SKM-1 (cell line): ENCODE measurements at regions not wholly inside any gene's neighbourhood (a gene's known extent, or its start where the extent isn't known, plus 50 kb on each side); places are given as distances from the start of the nearest gene placed in this dataset.

Source experiments
- DNase-seq: peaks from one replicate; lab custom pipeline; 2025; ENCODE audit not compliant: unreplicated experiment; lab: John Stamatoyannopoulos, UW

DNA sequence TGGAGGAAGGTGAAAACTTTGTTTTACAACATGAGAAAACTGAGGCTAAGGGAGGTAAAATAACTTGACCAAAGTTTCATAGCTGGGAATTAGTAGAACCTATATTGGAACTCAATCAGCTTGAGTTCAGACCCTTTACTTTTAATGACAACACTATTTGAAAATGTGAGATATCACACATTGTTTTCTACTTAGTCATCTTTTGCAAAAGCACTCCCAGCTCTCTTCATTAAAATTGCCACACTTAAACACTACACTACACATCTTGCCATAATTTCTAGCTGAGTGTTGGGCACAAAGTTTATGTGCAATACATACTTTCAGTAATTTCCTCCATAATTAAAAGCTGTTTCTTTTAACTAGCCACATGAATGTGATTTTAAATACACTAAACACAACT is 230.4 kb upstream of the DCBLD2 start:
- no peak for DNase-seq

DNA sequence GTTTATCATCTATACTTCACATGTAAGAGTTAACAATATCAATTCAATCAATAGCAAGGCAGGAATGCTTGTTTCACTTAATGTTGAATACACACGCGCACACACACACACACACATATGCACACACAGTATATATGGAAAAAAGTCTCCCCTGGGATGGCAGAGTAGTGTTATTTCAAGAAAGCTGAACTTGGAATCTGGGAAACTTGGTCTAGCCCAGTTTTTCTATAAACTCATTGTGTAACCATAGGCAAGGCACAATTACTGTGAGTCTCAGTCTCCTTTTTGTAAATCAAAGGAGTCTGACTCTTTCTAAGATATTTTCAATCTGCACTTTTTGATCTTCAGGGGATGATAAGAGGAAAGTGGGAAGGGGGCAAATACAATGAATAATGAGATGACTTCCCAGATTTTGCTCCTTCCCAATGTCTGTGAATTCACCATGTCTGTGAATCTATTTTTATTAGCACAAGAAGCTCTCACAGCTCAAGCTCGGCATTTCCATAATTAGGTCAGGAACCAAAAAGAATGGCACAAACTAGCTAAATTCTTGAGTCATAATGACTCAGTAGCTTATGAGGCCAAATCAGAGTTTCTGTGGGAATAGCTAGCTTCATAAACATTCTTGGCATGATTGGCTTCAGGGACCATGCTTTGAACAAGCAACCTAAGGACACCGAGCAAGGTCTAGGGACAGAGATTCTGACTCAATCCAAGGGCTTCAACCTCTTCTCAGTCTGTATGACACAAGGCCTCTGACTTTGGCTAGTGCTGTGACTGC is 227.4 kb upstream of the DCBLD2 start:
- DNase-seq = no peak

GRCh38 chr3:99128235-99128634 is 226.7 kb upstream of the DCBLD2 start:
- no peak for DNase-seq

DNA sequence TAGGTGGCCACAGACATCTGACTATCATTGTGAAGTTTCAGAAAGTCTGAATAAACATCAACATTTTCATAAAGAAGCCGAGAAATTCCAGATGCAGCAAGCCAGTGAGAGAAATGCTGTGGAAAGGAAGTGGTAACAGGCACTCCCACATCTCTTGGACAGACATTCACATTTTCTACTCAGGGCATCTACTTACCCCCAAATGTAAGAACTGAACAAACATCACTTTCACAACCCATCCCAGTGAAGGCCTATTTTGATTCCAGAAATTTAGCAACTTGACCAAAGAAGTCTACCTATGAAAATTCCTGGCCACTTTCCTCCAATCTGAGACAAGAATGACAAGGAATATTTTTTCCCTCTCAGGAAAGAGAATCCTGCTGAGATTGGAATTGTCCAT is 224.8 kb upstream of the DCBLD2 start:
- DNase-seq = no peak

GRCh38 chr3:99119385-99119784 is 217.9 kb upstream of the DCBLD2 start:
- no peak for DNase-seq

- no peak for DNase-seq
Observed at GRCh38 chr3:99118381-99118780, 216.9 kb upstream of the DCBLD2 start.

- DNase-seq = no peak
Observed at GRCh38 chr3:99114565-99115291, 213.2 kb upstream of the DCBLD2 start.

DNA sequence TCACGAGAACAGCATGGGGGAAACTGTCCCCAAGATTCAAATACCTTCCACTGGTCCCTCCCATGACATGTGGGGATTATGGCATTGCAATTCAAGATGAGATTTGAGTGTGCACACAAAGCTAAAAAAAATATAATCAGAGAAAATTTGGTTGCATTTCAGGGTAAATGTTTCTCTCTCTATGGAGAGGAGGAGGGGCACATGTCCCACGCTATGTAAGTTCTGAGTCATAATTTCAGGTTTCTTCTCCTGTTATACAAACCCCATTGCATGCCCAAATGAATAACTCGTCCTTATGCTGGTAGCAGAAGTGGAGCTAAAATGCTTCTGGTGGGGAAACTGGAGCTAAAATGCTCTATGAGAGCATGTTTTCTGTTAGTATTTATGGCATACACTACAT is 209.7 kb upstream of the DCBLD2 start:
- no peak for DNase-seq

DNA sequence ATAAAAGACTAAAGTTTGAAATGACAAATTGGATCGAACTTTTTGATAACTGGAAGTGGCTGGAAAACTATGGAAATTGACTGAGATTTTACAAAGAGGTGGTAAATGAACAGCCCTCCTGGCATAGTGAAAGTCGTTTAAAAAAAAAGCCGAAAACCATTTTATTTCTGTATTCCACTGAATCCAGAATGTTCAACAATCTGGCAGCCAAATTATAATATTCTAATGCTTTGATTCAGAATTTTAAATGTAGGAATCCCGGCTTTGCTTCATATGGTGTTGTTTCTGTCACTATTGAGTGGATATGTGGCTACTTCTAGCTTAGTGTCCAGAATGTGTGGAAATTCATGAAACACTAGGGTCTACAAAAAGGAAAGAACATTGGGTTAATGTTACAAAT is 208.9 kb upstream of the DCBLD2 start:
- DNase-seq = no peak

DNA sequence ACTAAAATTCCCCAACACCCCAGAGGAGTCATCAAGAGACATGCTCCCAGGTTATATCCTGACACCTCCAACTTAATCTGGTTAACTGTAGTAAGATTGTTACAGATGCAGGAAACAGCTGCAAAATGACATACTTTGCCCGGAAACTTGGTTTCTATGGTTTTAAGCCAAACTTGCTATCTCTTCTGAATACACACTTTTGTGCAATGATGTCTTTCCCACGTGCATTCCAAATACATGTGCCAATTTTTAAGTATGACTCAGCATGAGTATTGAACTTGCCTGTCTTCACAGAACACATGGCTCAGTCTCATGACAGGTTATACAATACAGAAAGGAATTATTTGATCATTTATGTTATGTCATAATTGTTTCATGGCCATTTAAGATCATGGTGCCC is 207.0 kb upstream of the DCBLD2 start:
- DNase-seq = no peak

DNA sequence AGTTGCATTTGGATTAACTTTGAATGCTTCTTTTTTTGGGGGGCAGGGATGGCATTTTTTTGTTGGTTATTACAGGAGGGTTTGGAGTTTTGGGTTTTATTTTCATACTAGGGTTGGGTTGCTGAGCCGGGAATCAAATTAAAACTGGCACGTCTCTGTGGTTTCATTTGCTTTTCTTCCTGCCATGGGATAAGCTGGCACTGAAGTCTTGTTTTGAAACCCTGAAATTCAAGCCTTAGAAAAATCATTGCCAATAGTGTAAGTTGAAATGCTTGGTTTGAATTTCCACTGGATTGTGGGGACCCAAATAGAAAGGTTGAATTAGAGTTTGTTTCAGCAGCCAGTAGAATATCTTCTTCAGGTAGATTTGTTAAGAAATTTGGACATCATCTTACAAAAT is 193.1 kb upstream of the DCBLD2 start:
- DNase-seq = no peak

DNA sequence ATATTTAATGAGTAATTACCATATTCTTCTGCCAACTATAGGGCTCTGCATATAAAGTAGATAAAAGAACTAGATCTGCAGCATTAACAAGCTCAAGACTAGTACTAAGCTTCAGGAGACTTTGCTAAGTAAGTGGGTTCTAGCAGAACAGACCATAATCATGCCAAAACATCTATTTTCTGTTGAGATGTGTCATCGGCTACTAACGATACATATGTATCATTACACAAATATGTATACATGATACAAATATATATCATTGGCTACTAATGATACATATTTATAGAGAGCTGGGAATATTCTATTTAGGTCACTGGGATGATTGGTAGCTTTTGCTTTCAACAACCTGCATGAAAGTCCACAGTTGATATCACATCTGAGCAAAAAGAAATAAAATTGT is 185.8 kb upstream of the DCBLD2 start:
- DNase-seq = no peak

DNA sequence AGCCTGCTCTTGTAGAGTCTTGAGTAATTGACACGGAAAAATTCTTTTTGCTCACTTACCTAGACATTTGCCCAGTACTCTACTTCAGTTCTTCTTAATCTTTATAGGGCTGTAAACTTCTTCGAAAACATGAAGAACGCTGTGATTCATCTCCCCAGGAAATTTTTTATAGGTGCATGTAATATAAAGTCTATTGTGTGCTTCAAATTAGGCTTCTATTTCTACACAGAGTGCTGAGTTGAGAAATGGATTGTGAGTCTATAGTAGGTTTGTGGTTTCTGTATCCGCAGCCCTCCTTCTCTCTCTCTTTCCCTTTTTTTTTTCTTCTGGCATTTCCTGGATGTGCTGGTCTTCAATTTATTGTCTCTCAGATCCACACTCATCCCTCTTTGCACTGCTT is 183.3 kb upstream of the DCBLD2 start:
- DNase-seq = no peak

DNA sequence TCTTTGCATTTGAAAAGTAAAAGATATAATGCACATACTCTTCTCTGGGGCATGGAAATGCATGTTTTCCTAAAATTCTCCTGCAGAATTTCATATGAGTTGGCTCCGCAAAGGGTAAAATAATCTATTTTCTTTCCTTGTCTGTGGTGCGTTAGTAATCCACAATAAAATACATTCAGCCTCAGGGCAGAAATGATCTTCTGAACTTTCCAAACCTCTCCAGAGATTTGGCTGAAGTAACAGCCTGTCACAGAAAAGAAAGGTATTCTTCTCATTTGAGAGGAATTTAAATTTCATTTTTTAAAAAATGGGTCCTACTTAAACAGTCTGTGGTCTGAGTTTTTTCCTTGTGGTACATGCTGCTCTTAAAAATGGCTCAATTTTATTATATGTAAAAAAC is 182.7 kb upstream of the DCBLD2 start:
- no peak for DNase-seq

DNA sequence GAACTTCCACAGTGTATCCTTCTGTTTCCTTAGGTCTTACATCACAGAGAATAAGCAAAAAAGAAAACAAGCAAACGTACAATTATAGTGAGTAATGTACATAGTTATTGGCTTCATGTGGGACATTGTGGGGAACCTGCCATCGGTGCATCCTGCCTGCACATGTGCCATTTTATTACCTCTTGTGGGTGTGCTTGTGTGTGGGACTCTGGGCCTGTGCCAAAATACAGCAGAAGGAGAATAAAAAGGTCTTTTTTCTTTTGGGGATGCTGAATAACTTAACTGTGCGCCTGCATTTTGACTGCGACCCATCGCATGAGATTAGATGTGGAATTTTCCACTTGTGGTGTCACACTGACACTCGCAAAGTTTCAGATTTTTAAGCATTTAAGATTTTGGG is 169.6 kb upstream of the DCBLD2 start:
- DNase-seq = no peak

DNA sequence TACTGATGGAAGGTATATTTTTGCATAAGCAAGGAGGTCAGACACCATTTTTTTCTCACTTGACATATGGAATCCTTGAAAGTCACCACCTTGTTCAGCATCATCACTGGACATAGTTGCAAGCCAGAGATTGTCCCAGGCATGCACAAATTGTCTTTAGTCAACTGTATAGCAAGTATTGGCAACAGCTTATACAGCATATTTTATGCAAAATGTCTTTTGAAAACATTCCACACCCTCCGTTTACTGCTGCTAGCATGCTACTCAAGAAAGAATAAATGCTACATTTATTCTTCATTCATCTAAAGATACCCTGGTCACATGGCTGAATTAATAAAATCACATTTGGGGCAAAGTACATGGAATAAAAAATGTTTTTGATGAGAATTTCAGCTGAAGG is 168.5 kb upstream of the DCBLD2 start:
- DNase-seq = no peak

- no peak for DNase-seq
Observed at GRCh38 chr3:99066863-99067262, 165.4 kb upstream of the DCBLD2 start.

DNA sequence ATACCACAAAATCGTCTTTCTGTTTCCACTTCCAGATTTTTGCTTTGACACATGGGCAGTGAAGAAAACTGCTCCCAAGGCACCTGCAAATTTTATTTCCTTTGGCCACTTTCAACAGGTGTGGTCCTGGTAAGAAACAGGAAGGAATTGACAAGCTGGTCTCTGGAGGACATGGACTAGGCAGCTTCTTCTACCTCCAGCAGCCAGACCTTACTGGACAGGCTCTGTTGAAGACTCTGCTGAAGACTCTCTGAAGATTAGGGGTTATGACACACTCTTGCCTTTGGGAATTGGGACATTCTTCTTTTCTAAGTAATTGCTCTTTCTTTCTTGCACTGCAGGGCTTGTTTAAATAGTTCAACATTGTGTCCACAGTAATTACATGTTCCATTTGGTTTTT is 147.7 kb upstream of the DCBLD2 start:
- DNase-seq = no peak

DNA sequence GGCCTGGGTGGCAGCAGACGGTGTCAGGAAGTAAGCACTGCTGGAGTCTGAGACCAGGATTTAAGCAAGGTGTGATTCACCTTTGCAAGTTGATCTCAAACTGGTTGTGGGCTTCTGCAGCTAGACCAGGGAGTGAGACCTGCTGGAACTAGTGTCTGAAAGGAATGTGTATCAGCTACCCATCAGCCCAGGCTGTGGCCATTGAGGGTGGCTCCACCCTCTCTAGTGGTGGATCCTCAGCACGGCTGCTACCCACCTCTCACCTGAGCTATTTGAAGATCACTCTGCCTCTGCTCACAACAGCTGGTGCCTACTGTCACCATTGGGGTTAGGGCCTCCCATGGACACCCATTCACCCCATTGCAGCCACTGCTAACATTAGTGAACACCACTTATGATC is 140.3 kb upstream of the DCBLD2 start:
- DNase-seq = no peak

GRCh38 chr3:99031778-99032177 is 130.3 kb upstream of the DCBLD2 start:
- no peak for DNase-seq

DNA sequence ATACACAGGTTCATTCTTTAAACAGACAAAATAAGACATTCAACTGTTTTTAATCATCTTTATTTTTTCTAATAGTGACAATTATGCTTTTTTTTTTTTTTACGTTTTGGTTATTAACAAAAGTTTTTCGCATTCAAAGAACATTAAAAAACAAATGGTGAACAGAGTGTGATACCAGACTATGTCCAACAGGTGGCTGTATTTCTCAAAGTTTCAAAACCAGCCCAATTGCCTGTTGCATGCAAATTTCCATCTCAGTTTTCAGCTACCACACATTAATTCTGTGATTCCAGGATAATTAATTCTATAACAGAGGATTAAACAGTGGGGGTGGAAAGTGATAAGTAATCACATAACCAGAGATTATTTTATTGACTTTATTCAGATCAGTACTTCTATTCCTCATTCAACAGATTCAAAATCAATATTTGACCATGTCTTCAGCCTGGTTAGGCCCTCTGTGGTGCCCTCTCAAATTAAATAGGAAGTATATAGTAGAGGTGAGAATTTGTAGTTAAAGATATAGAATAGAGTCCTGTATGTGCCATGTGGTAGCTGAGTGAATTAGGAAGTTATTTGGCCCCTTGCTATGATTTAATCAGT is 122.2 kb upstream of the DCBLD2 start:
- peak; percentile 4 for DNase-seq

- DNase-seq = no peak
Observed at GRCh38 chr3:99021466-99021865, 120.0 kb upstream of the DCBLD2 start.
